GM23338 (cell line): ENCODE measurements at regions not wholly inside any gene's neighbourhood (a gene's known extent, or its start where the extent isn't known, plus 50 kb on each side); places are given as distances from the start of the nearest gene placed in this dataset.

Experiments
- ATAC-seq: fragments of 200-7000 bp; cut with Tn5 transposase; 3 replicates; pipeline ENCODE4 v1.9.1; 2020
- DNase-seq: peaks from one replicate; pipeline ENCODE4 v3.0.0-alpha.2; 2015; ENCODE audit warnings: low spot score
- H2AFZ ChIP-seq: fragments of 200-600 bp; sonication (generic); 2 replicates; pipeline ENCODE4 v1.8.0; 2016; ENCODE audit warnings: antibody characterized with exemption, mild to moderate bottlenecking, moderate library complexity
- H3F3A ChIP-seq: fragments of 200-600 bp; sonication (generic); replicated peaks from 2 replicates; pipeline ENCODE4 v1.8.0; 2017; ENCODE audit warnings: antibody characterized with exemption, mixed run types, low read depth
- H3K27ac ChIP-seq: fragments of 200-600 bp; sonication (generic); 2 replicates; pipeline ENCODE4 v1.6.1; 2016; ENCODE audit warnings: low read depth
- H3K27me3 ChIP-seq: fragments of 200-600 bp; sonication (generic); 2 replicates; pipeline ENCODE4 v1.8.0; 2016; ENCODE audit warnings: mild to moderate bottlenecking, mixed run types, moderate library complexity; ENCODE audit not compliant: insufficient read depth
- H3K36me3 ChIP-seq: fragments of 200-600 bp; sonication (generic); 2 replicates; pipeline ENCODE4 v1.8.0; 2016; ENCODE audit warnings: mild to moderate bottlenecking; ENCODE audit not compliant: insufficient read depth
- H3K4me1 ChIP-seq: fragments of 200-600 bp; sonication (generic); 2 replicates; pipeline ENCODE4 v1.8.0; 2016; ENCODE audit warnings: mild to moderate bottlenecking, moderate library complexity; ENCODE audit not compliant: insufficient read depth
- H3K4me2 ChIP-seq: fragments of 200-600 bp; sonication (generic); 2 replicates; pipeline ENCODE4 v1.7.1; 2017; ENCODE audit warnings: mixed run types
- H3K4me3 ChIP-seq: fragments of 200-600 bp; sonication (generic); 2 replicates; pipeline ENCODE4 v1.6.1; 2016; ENCODE audit warnings: mixed run types
- H3K79me2 ChIP-seq: fragments of 200-600 bp; sonication (generic); replicated peaks from 2 replicates; pipeline ENCODE4 v1.8.0; 2017; ENCODE audit warnings: mild to moderate bottlenecking; ENCODE audit not compliant: insufficient read depth
- H3K9me2 ChIP-seq: fragments of 200-600 bp; sonication (generic); 2 replicates; pipeline ENCODE4 v1.8.0; 2017; ENCODE audit not compliant: insufficient read depth
- H4K20me1 ChIP-seq: fragments of 200-600 bp; sonication (generic); replicated peaks from 2 replicates; pipeline ENCODE4 v1.8.0; 2017; ENCODE audit warnings: mild to moderate bottlenecking; ENCODE audit not compliant: insufficient read depth
- H3K27ac Mint-ChIP-seq: 2 replicates; pipeline ENCODE4 v1.8.0; 2020; ENCODE audit warnings: inconsistent platforms, mild to moderate bottlenecking, moderate library complexity, mixed read lengths
- H3K27me3 Mint-ChIP-seq: 3 replicates; pipeline ENCODE4 v1.8.0; 2022; ENCODE audit warnings: low read depth, mild to moderate bottlenecking, moderate library complexity, mixed read lengths, inconsistent platforms; ENCODE audit not compliant: insufficient read depth, poor library complexity
- H3K36me3 Mint-ChIP-seq: 3 replicates; pipeline ENCODE4 v1.8.0; 2021; ENCODE audit warnings: low read depth, mild to moderate bottlenecking, inconsistent platforms, moderate library complexity, mixed read lengths
- H3K4me1 Mint-ChIP-seq: 3 replicates; pipeline ENCODE4 v1.8.0; 2020; ENCODE audit warnings: mild to moderate bottlenecking, inconsistent platforms, mixed read lengths
- H3K4me3 Mint-ChIP-seq: 3 replicates; pipeline ENCODE4 v1.8.0; 2021; ENCODE audit warnings: moderate library complexity, mild to moderate bottlenecking, inconsistent platforms, mixed read lengths
- H3K9me3 Mint-ChIP-seq: 3 replicates; pipeline ENCODE4 v1.8.0; 2020; ENCODE audit warnings: moderate library complexity, mild to moderate bottlenecking, inconsistent platforms, mixed read lengths
- CREB1 ChIP-seq: fragments of 250-450 bp; sonication (Bioruptor Pico); IDR thresholded peaks from 2 replicates; pipeline ENCODE4 v1.5.0; 2020; ENCODE audit warnings: low read depth, mild to moderate bottlenecking, moderate library complexity
- CTCF ChIP-seq, 2 experiments: fragments of 200-600 bp in 1 of 2; sonication (generic) in 1 of 2; conservative IDR thresholded peaks; 2 replicates each; pipeline versions ENCODE4 v1.5.1 to v1.6.1; 2016 to 2017; ENCODE audit warnings: antibody characterized with exemption in 2 of 2, low read depth in 2 of 2, mild to moderate bottlenecking in 2 of 2, moderate library complexity in 1 of 2
- ETS1 ChIP-seq: IDR thresholded peaks from 2 replicates; pipeline ENCODE4 v1.6.1; 2016; ENCODE audit warnings: antibody characterized with exemption
- EZH2 ChIP-seq: fragments of 200-600 bp; sonication (generic); IDR thresholded peaks from one replicate; pipeline ENCODE4 v1.8.0; 2017; ENCODE audit warnings: antibody characterized with exemption, mild to moderate bottlenecking, low read depth; ENCODE audit not compliant: unreplicated experiment
- EZH2phosphoT487 ChIP-seq: fragments of 200-600 bp; sonication (generic); IDR thresholded peaks from one replicate; pipeline ENCODE4 v1.8.1; 2018; ENCODE audit warnings: antibody characterized with exemption; ENCODE audit not compliant: unreplicated experiment
- JUNB ChIP-seq: IDR thresholded peaks from one replicate; pipeline ENCODE4 v1.6.1; 2016; ENCODE audit warnings: antibody characterized with exemption; ENCODE audit not compliant: unreplicated experiment
- NANOG ChIP-seq: IDR thresholded peaks from 2 replicates; pipeline ENCODE4 v1.6.1; 2016; ENCODE audit warnings: antibody characterized with exemption, borderline replicate concordance
- POLR2AphosphoS5 ChIP-seq: IDR thresholded peaks from 2 replicates; pipeline ENCODE4 v1.6.1; 2016; ENCODE audit warnings: antibody characterized with exemption, low read depth
- STAT1 ChIP-seq: IDR thresholded peaks from one replicate; pipeline ENCODE4 v1.6.1; 2016; ENCODE audit warnings: antibody characterized with exemption; ENCODE audit not compliant: unreplicated experiment
- ZNF114 ChIP-seq: fragments of 250-450 bp; sonication (Bioruptor Pico); IDR thresholded peaks from 2 replicates; pipeline ENCODE4 v1.5.0; 2020; ENCODE audit warnings: mild to moderate bottlenecking, moderate library complexity
- ZNF331 ChIP-seq: fragments of 250-450 bp; sonication (Bioruptor Pico); IDR thresholded peaks from 2 replicates; pipeline ENCODE4 v1.5.0; 2020; ENCODE audit warnings: low read depth, mild to moderate bottlenecking, moderate library complexity
- ZNF462 ChIP-seq: fragments of 250-450 bp; sonication (Bioruptor Pico); IDR thresholded peaks from 2 replicates; pipeline ENCODE4 v1.5.0; 2020; ENCODE audit warnings: mild to moderate bottlenecking, moderate library complexity

- Histone ChIP-seq H3F3A (no peaks in the 10 kb centered on the region), H3K79me2 (no peaks in the 10 kb centered on the region), H3K27ac (no peak overlapping the region), H3K36me3 (no peaks in the 10 kb centered on the region), H4K20me1 (no peaks in the 10 kb centered on the region), H3K4me3 (no peak overlapping the region), H3K27me3 (no peaks in the 10 kb centered on the region), H2AFZ (no peak overlapping the region), H3K4me1 (no peaks in the 10 kb centered on the region), H3K9me2 (no peaks in the 10 kb centered on the region), H3K4me2 (no peak overlapping the region)
- no peaks in the 10 kb centered on the region for H3K4me1 Mint-ChIP-seq
- no peak overlapping the region for H3K4me3 Mint-ChIP-seq
- H3K27ac Mint-ChIP-seq = no peak overlapping the region
- DNase-seq = no peak
- no peak for TF ChIP-seq ZNF331
- H3K36me3 Mint-ChIP-seq = no peaks in the 10 kb centered on the region
- H3K27me3 Mint-ChIP-seq = no peaks in the 10 kb centered on the region
- H3K9me3 Mint-ChIP-seq = no peaks in the 10 kb centered on the region
- ATAC-seq = no peak
These were observed 93.8 kb downstream of the GPR63 start for GRCh38 chr6:96743496-96743895.

GRCh38 chr6:96742702-96743101 is 94.6 kb downstream of the GPR63 start:
- Histone ChIP-seq H3K36me3 (no peaks in the 10 kb centered on the region), H3K4me1 (no peaks in the 10 kb centered on the region), H3K9me2 (no peaks in the 10 kb centered on the region), H3K4me3 (no peak overlapping the region), H3K79me2 (no peaks in the 10 kb centered on the region), H3K27ac (no peak overlapping the region), H4K20me1 (no peaks in the 10 kb centered on the region), H3F3A (no peaks in the 10 kb centered on the region), H2AFZ (no peak overlapping the region), H3K4me2 (no peak overlapping the region), H3K27me3 (no peaks in the 10 kb centered on the region)
- Mint-ChIP-seq H3K36me3 (no peaks in the 10 kb centered on the region), H3K9me3 (no peaks in the 10 kb centered on the region), H3K4me3 (no peak overlapping the region), H3K27me3 (no peaks in the 10 kb centered on the region), H3K4me1 (no peaks in the 10 kb centered on the region), H3K27ac (no peak overlapping the region)
- ATAC-seq = no peak
- no peak for DNase-seq
- TF ChIP-seq STAT1 (no peak), ZNF462 (no peak), CREB1 (CRISPR knock-in tag) (no peak), CTCF (conservative IDR thresholded peaks at IDR 0.05; ENCODE audit: low read depth in 2 of 2) (no peak), POLR2AphosphoS5 (no peak), ETS1 (no peak), ZNF331 (no peak), JUNB (no peak), EZH2phosphoT487 (no peak), EZH2 (no peak), NANOG (no peak), ZNF114 (CRISPR knock-in tag) (no peak)
